ENCODE measurements at regions not wholly inside any gene's neighbourhood (a gene's known extent, or its start where the extent isn't known, plus 50 kb on each side); places are given as distances from the start of the nearest gene placed in this dataset.

- Histone ChIP-seq H3K4me1 (ENCODE audit: control insufficient read depth in 3 of 3, insufficient read depth in 3 of 3, low read length in 3 of 3) (no peaks in the 10 kb centered on the region), H3K36me3 (ENCODE audit: control insufficient read depth in 3 of 3, insufficient read depth in 3 of 3, low read length in 3 of 3) (no peaks in the 10 kb centered on the region), H3K27ac (ENCODE audit: low read depth, low read length) (no peak overlapping the region), H3K27me3 (ENCODE audit: control insufficient read depth in 3 of 3, insufficient read depth in 3 of 3, low read length in 3 of 3) (no peaks in the 10 kb centered on the region), H3K9ac (ENCODE audit: low read depth in 1 of 3, low read length in 3 of 3) (no peak overlapping the region), H3K4me3 (ENCODE audit: low read length in 3 of 3) (no peak overlapping the region), H3K9me3 (ENCODE audit: control insufficient read depth in 3 of 3, low read length in 3 of 3) (peaks cover 2 to 5% (median 2%) of the 10 kb centered on the region in 3 donors)
These were observed 1582.3 kb upstream of the TMEM132C start for GRCh38 chr12:126684703-126685102.

- no peaks in the 10 kb centered on the region for H3K4me1 ChIP-seq (ENCODE audit: control insufficient read depth in 3 of 3, insufficient read depth in 3 of 3, low read length in 3 of 3)
- no peak overlapping the region for H3K27ac ChIP-seq (ENCODE audit: low read depth, low read length)
- no peaks in the 10 kb centered on the region for H3K27me3 ChIP-seq (ENCODE audit: control insufficient read depth in 3 of 3, insufficient read depth in 3 of 3, low read length in 3 of 3)
- peaks cover 2 to 5% (median 2%) of the 10 kb centered on the region in 3 donors for H3K9me3 ChIP-seq (ENCODE audit: control insufficient read depth in 3 of 3, low read length in 3 of 3)
- no peaks in the 10 kb centered on the region for H3K36me3 ChIP-seq (ENCODE audit: control insufficient read depth in 3 of 3, insufficient read depth in 3 of 3, low read length in 3 of 3)
- H3K9ac ChIP-seq (ENCODE audit: low read depth in 1 of 3, low read length in 3 of 3), result no peak overlapping the region
- no peak overlapping the region for H3K4me3 ChIP-seq (ENCODE audit: low read length in 3 of 3)
These were observed 1581.3 kb upstream of the TMEM132C start for GRCh38 chr12:126685636-126686035.

- Histone ChIP-seq H3K9me3 (ENCODE audit: control insufficient read depth in 3 of 3, low read length in 3 of 3) (peaks cover 2 to 5% (median 2%) of the 10 kb centered on the region in 3 donors), H3K36me3 (ENCODE audit: control insufficient read depth in 3 of 3, insufficient read depth in 3 of 3, low read length in 3 of 3) (no peaks in the 10 kb centered on the region), H3K4me1 (ENCODE audit: control insufficient read depth in 3 of 3, insufficient read depth in 3 of 3, low read length in 3 of 3) (no peaks in the 10 kb centered on the region), H3K27me3 (ENCODE audit: control insufficient read depth in 3 of 3, insufficient read depth in 3 of 3, low read length in 3 of 3) (no peaks in the 10 kb centered on the region), H3K9ac (ENCODE audit: low read depth in 1 of 3, low read length in 3 of 3) (no peak overlapping the region), H3K4me3 (ENCODE audit: low read length in 3 of 3) (no peak overlapping the region), H3K27ac (ENCODE audit: low read depth, low read length) (no peak overlapping the region)
These were observed 1578.4 kb upstream of the TMEM132C start for GRCh38 chr12:126688556-126688955.

- H3K4me1 ChIP-seq (ENCODE audit: control insufficient read depth in 3 of 3, insufficient read depth in 3 of 3, low read length in 3 of 3), result no peaks in the 10 kb centered on the region
- H3K27me3 ChIP-seq (ENCODE audit: control insufficient read depth in 3 of 3, insufficient read depth in 3 of 3, low read length in 3 of 3), result no peaks in the 10 kb centered on the region
- no peaks in the 10 kb centered on the region for H3K36me3 ChIP-seq (ENCODE audit: control insufficient read depth in 3 of 3, insufficient read depth in 3 of 3, low read length in 3 of 3)
- H3K9me3 ChIP-seq (ENCODE audit: control insufficient read depth in 3 of 3, low read length in 3 of 3), result peaks cover 0 to 3% (median 0%) of the 10 kb centered on the region in 3 donors
- H3K9ac ChIP-seq (ENCODE audit: low read depth in 1 of 3, low read length in 3 of 3), result no peak overlapping the region
- no peak overlapping the region for H3K27ac ChIP-seq (ENCODE audit: low read depth, low read length)
- H3K4me3 ChIP-seq (ENCODE audit: low read length in 3 of 3), result no peak overlapping the region
These were observed 1566.9 kb upstream of the TMEM132C start for GRCh38 chr12:126700096-126700495.

GRCh38 chr12:126704609-126705008 lies 1562.4 kb upstream of the TMEM132C start:
- Histone ChIP-seq H3K4me1 (ENCODE audit: control insufficient read depth in 3 of 3, insufficient read depth in 3 of 3, low read length in 3 of 3) (no peaks in the 10 kb centered on the region), H3K4me3 (ENCODE audit: low read length in 3 of 3) (no peak overlapping the region), H3K27ac (ENCODE audit: low read depth, low read length) (no peak overlapping the region), H3K36me3 (ENCODE audit: control insufficient read depth in 3 of 3, insufficient read depth in 3 of 3, low read length in 3 of 3) (no peaks in the 10 kb centered on the region), H3K27me3 (ENCODE audit: control insufficient read depth in 3 of 3, insufficient read depth in 3 of 3, low read length in 3 of 3) (no peaks in the 10 kb centered on the region), H3K9me3 (ENCODE audit: control insufficient read depth in 3 of 3, low read length in 3 of 3) (peaks cover 0 to 3% (median 0%) of the 10 kb centered on the region in 3 donors), H3K9ac (ENCODE audit: low read depth in 1 of 3, low read length in 3 of 3) (no peak overlapping the region)

- no peaks in the 10 kb centered on the region for H3K4me1 ChIP-seq (ENCODE audit: control insufficient read depth in 3 of 3, insufficient read depth in 3 of 3, low read length in 3 of 3)
- H3K36me3 ChIP-seq (ENCODE audit: control insufficient read depth in 3 of 3, insufficient read depth in 3 of 3, low read length in 3 of 3), result no peaks in the 10 kb centered on the region
- no peak overlapping the region for H3K27ac ChIP-seq (ENCODE audit: low read depth, low read length)
- no peaks in the 10 kb centered on the region for H3K9me3 ChIP-seq (ENCODE audit: control insufficient read depth in 3 of 3, low read length in 3 of 3)
- no peak overlapping the region for H3K4me3 ChIP-seq (ENCODE audit: low read length in 3 of 3)
- H3K27me3 ChIP-seq (ENCODE audit: control insufficient read depth in 3 of 3, insufficient read depth in 3 of 3, low read length in 3 of 3), result no peaks in the 10 kb centered on the region
- H3K9ac ChIP-seq (ENCODE audit: low read depth in 1 of 3, low read length in 3 of 3), result no peak overlapping the region
These were observed 1560.7 kb upstream of the TMEM132C start for GRCh38 chr12:126706300-126706699.

- no peaks in the 10 kb centered on the region for H3K27me3 ChIP-seq (ENCODE audit: control insufficient read depth in 3 of 3, insufficient read depth in 3 of 3, low read length in 3 of 3)
- no peaks in the 10 kb centered on the region for H3K36me3 ChIP-seq (ENCODE audit: control insufficient read depth in 3 of 3, insufficient read depth in 3 of 3, low read length in 3 of 3)
- no peak overlapping the region for H3K4me3 ChIP-seq (ENCODE audit: low read length in 3 of 3)
- H3K4me1 ChIP-seq (ENCODE audit: control insufficient read depth in 3 of 3, insufficient read depth in 3 of 3, low read length in 3 of 3), result no peaks in the 10 kb centered on the region
- no peak overlapping the region for H3K27ac ChIP-seq (ENCODE audit: low read depth, low read length)
- no peak overlapping the region for H3K9ac ChIP-seq (ENCODE audit: low read depth in 1 of 3, low read length in 3 of 3)
- no peaks in the 10 kb centered on the region for H3K9me3 ChIP-seq (ENCODE audit: control insufficient read depth in 3 of 3, low read length in 3 of 3)
These were observed 1558.5 kb upstream of the TMEM132C start for GRCh38 chr12:126708492-126708896.

- Histone ChIP-seq H3K4me1 (ENCODE audit: control insufficient read depth in 3 of 3, insufficient read depth in 3 of 3, low read length in 3 of 3) (no peaks in the 10 kb centered on the region), H3K9me3 (ENCODE audit: control insufficient read depth in 3 of 3, low read length in 3 of 3) (no peaks in the 10 kb centered on the region), H3K4me3 (ENCODE audit: low read length in 3 of 3) (no peak overlapping the region), H3K36me3 (ENCODE audit: control insufficient read depth in 3 of 3, insufficient read depth in 3 of 3, low read length in 3 of 3) (no peaks in the 10 kb centered on the region), H3K27ac (ENCODE audit: low read depth, low read length) (no peak overlapping the region), H3K9ac (ENCODE audit: low read depth in 1 of 3, low read length in 3 of 3) (no peak overlapping the region), H3K27me3 (ENCODE audit: control insufficient read depth in 3 of 3, insufficient read depth in 3 of 3, low read length in 3 of 3) (no peaks in the 10 kb centered on the region)
These were observed 1548.6 kb upstream of the TMEM132C start for GRCh38 chr12:126718365-126718764.

GRCh38 chr12:126719912-126720705 lies 1546.9 kb upstream of the TMEM132C start:
- Histone ChIP-seq H3K4me1 (ENCODE audit: control insufficient read depth in 3 of 3, insufficient read depth in 3 of 3, low read length in 3 of 3) (no peaks in the 10 kb centered on the region), H3K4me3 (ENCODE audit: low read length in 3 of 3) (no peak overlapping the region), H3K27ac (ENCODE audit: low read depth, low read length) (no peak overlapping the region), H3K27me3 (ENCODE audit: control insufficient read depth in 3 of 3, insufficient read depth in 3 of 3, low read length in 3 of 3) (peaks cover 0 to 6% (median 0%) of the 10 kb centered on the region in 3 donors), H3K36me3 (ENCODE audit: control insufficient read depth in 3 of 3, insufficient read depth in 3 of 3, low read length in 3 of 3) (no peaks in the 10 kb centered on the region), H3K9ac (ENCODE audit: low read depth in 1 of 3, low read length in 3 of 3) (no peak overlapping the region), H3K9me3 (ENCODE audit: control insufficient read depth in 3 of 3, low read length in 3 of 3) (no peaks in the 10 kb centered on the region)

GRCh38 chr12:126726481-126727217 lies 1540.3 kb upstream of the TMEM132C start:
- H3K27me3 ChIP-seq (ENCODE audit: control insufficient read depth in 3 of 3, insufficient read depth in 3 of 3, low read length in 3 of 3), result peaks cover 15 to 44% (median 15%) of the 10 kb centered on the region in 3 donors
- no peak overlapping the region for H3K9ac ChIP-seq (ENCODE audit: low read depth in 1 of 3, low read length in 3 of 3)
- no peaks in the 10 kb centered on the region for H3K4me1 ChIP-seq (ENCODE audit: control insufficient read depth in 3 of 3, insufficient read depth in 3 of 3, low read length in 3 of 3)
- no peak overlapping the region for H3K27ac ChIP-seq (ENCODE audit: low read depth, low read length)
- H3K9me3 ChIP-seq (ENCODE audit: control insufficient read depth in 3 of 3, low read length in 3 of 3), result no peaks in the 10 kb centered on the region
- no peak overlapping the region for H3K4me3 ChIP-seq (ENCODE audit: low read length in 3 of 3)
- H3K36me3 ChIP-seq (ENCODE audit: control insufficient read depth in 3 of 3, insufficient read depth in 3 of 3, low read length in 3 of 3), result no peaks in the 10 kb centered on the region

Data from skeletal muscle tissue (tissue), 3 donors.